ENCODE measurements at regions not wholly inside any gene's neighbourhood (a gene's known extent, or its start where the extent isn't known, plus 50 kb on each side); places are given as distances from the start of the nearest gene placed in this dataset.

GRCh38 chr9:22307013-22307711, 139.5 kb upstream of the DMRTA1 start:
- TF ChIP-seq CTCF (IDR thresholded peaks at IDR 0.05) = no peak
- intact Hi-C loops (cut with DNase I, micrococcal nuclease) = loop anchor here in 1 of 2 donors (5.0 kb wide), 1 partner anchor 145 kb away; no protein-coding TSS in a partner anchor
- Histone ChIP-seq H3K36me3 (ENCODE audit: low read depth) (no peaks in the 10 kb centered on the region), H3K9me3 (no peaks in the 10 kb centered on the region), H3K4me3 (no peak overlapping the region), H3K4me1 (ENCODE audit: low read depth) (no peaks in the 10 kb centered on the region)
- ATAC-seq (no peak), DNase-seq (peak in 1 of 3 donors; percentile 29)

- H3K36me3 ChIP-seq (ENCODE audit: low read depth) = no peaks in the 10 kb centered on the region
- no peaks in the 10 kb centered on the region for H3K9me3 ChIP-seq
- no peaks in the 10 kb centered on the region for H3K4me1 ChIP-seq (ENCODE audit: low read depth)
- H3K4me3 ChIP-seq = no peak overlapping the region
- no peak for ATAC-seq
- intact Hi-C loops (cut with DNase I, micrococcal nuclease) = loop anchor here in 1 of 2 donors (5.0 kb wide), 1 partner anchor 144 kb away; no protein-coding TSS in a partner anchor
- no peak for TF ChIP-seq CTCF (IDR thresholded peaks at IDR 0.05)
- no peak for DNase-seq
Observed at GRCh38 chr9:22308177-22308576, 138.4 kb upstream of the DMRTA1 start.

- Histone ChIP-seq H3K36me3 (ENCODE audit: low read depth) (no peaks in the 10 kb centered on the region), H3K4me1 (ENCODE audit: low read depth) (no peaks in the 10 kb centered on the region), H3K9me3 (no peaks in the 10 kb centered on the region), H3K4me3 (no peak overlapping the region)
- ATAC-seq (no peak), DNase-seq (no peak)
- intact Hi-C loops (cut with DNase I, micrococcal nuclease) = no loop called here
- TF ChIP-seq CTCF (IDR thresholded peaks at IDR 0.05) = no peak
Observed at GRCh38 chr9:22316645-22317044, 130.0 kb upstream of the DMRTA1 start.

- Histone ChIP-seq H3K36me3 (ENCODE audit: low read depth) (no peaks in the 10 kb centered on the region), H3K4me1 (ENCODE audit: low read depth) (no peaks in the 10 kb centered on the region), H3K4me3 (no peak overlapping the region), H3K9me3 (no peaks in the 10 kb centered on the region)
- DNase-seq (no peak), ATAC-seq (no peak)
- intact Hi-C loops (cut with DNase I, micrococcal nuclease) = no loop called here
- TF ChIP-seq CTCF (IDR thresholded peaks at IDR 0.05) = no peak
Observed at GRCh38 chr9:22331533-22331932, 115.1 kb upstream of the DMRTA1 start.

- Histone ChIP-seq H3K4me3 (no peak overlapping the region), H3K36me3 (ENCODE audit: low read depth) (no peaks in the 10 kb centered on the region), H3K9me3 (no peaks in the 10 kb centered on the region), H3K4me1 (ENCODE audit: low read depth) (no peaks in the 10 kb centered on the region)
- no peak for DNase-seq
- no peak for TF ChIP-seq CTCF (IDR thresholded peaks at IDR 0.05)
- ATAC-seq = no peak
- intact Hi-C loops (cut with DNase I, micrococcal nuclease) = no loop called here
Observed at GRCh38 chr9:22332202-22332601, 114.4 kb upstream of the DMRTA1 start.
